Right kidney (tissue), 1 donor: ENCODE measurements at regions not wholly inside any gene's neighbourhood (a gene's known extent, or its start where the extent isn't known, plus 50 kb on each side); places are given as distances from the start of the nearest gene placed in this dataset.
"Not testable (repeated sequence)": the region's sequence is repeated elsewhere in the genome, so short reads cannot be mapped to it uniquely, and the experiment has no call there.

Experiments used
- DNase-seq: peaks from one replicate; pipeline ENCODE4 v3.0.0-alpha.2; 2016

DNA sequence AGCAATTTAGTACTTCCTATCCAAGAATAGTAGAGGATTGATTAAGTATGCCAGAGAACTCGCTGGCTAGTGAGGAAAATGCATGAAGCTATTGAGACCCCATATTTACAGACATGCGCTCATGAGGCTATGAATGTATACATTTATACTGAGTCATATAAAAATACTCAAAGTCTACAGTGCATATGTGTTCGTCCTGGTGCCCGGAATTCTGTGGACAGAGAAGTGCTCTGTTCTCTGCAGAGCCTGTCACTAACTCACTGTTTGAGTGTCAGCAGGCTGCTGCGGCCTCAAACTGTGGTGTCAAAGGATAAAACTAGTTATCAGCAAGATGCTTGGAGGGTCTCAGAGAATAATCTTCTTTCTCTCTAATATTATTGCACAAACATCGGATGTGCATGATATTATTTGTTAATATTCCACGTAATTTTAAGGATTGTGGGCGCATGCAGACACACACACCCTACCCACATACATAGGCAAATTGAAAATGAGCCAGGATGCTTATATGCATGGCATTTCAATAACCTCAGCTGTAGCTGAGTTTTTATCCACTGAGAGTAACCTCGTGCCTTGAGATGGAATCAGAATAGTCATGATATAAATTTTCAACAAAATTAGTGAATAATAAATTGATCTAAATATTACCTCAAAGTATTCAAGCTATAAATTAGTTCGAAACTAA is 50.0 kb upstream of the TSC22D2 start:
- DNase-seq = no peak

GRCh38 chr3:150357140-150357539 is 51.0 kb upstream of the TSC22D2 start:
- no peak for DNase-seq

DNA sequence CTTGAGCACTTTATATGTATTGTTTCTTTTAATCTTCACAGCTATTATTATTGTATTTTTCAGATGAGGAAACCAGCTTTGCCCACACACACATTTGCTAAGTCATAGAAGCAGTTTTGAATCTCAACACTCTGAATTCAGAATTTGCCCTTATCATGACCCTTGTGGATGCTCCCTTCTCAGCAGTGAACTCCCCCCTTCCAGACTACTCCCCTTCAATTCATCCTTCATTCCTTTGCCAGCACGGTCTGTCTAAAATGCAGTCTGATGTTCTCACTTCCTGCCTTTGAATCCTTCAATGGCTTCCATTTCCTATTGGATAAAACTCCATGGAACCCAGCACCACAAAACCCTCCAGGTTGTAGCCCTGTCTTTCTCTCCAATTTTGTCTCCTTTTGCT is 52.5 kb upstream of the TSC22D2 start:
- DNase-seq = no peak

DNA sequence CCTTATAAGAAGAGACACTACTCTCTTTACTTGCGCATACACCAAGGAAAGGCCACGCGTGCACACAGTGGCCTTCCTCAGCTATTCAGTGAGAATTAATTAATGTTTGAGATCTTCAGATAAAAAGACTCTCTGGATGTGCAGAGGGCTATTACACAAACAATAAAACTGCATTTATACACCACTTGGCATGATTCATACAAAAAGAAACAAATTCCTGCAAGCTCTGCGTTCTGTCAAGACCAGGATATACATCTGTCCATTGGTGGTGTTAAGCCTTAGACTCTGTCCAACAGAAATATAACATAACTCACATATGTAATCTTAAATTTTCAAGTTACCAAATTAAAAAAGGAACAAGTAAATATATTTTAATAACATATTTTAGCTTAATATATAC is 55.2 kb upstream of the TSC22D2 start:
- DNase-seq = no peak

- no peak for DNase-seq
These were observed 56.7 kb upstream of the TSC22D2 start for GRCh38 chr3:150351398-150351797.

- DNase-seq = no peak
These were observed 58.6 kb upstream of the TSC22D2 start for GRCh38 chr3:150349314-150350097.

GRCh38 chr3:150348500-150348899 is 59.6 kb upstream of the TSC22D2 start:
- no peak for DNase-seq

DNA sequence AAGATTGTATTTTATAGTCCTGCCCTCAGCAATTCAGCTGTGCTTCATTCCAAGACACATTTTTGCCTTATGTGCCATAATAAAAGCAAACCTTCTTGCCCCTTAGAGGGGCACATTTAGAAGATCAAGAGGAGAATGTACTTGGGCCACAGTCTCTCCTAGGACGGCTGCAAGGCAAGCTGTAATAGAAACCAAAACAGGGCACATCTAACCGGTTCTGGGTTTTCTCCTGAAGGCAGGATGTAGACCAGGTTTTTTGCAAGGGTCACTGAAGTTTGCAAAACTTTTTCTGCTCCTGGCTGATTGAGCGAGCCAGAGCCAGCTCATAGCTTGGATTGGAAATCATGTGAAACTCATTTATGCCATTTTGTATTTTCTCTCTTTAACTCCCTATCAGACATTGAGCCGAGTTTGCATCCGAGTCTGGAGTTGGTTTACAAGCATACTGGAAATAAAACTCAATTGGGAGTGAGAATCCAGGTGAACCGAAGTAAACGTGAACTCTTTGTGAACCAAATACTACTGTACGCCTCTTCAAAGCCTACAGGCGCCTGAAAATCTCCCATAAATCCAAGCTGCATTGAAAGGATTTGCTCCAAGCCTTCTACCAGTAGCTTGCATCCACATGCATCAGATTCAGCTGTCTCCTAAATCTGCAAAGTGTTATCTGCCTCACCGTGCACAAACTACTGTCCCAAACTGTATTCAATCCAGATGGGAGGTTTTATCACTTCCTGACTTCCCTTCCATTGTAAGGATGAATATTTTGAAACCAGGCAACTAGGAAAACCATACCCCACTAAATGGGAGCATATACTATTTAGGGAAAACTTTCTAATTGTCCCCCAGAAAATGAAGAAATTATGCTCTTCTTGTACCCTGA is 60.9 kb upstream of the TSC22D2 start:
- no peak for DNase-seq

DNA sequence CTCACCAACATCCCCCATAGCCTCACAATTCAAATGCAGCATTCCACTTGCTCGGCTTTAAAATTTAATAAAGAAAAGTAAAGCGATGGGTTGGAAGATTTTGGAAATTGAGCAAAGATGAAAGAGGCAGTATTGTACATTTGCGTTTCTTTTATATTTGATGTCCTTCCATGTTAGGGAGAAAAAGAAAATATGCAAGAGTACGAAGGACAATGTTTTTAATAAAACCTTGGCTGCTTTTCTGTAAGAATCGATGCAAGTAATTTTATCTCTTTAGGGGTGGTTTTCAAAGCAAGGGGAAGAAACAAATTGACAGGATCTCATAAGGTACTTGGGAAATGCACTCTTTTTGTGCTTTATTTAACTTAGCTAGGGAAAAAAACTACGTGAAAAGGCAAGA is 61.8 kb upstream of the TSC22D2 start:
- DNase-seq = no peak

- peak; percentile 31 for DNase-seq
These were observed 63.0 kb upstream of the TSC22D2 start for GRCh38 chr3:150345021-150345538.

DNA sequence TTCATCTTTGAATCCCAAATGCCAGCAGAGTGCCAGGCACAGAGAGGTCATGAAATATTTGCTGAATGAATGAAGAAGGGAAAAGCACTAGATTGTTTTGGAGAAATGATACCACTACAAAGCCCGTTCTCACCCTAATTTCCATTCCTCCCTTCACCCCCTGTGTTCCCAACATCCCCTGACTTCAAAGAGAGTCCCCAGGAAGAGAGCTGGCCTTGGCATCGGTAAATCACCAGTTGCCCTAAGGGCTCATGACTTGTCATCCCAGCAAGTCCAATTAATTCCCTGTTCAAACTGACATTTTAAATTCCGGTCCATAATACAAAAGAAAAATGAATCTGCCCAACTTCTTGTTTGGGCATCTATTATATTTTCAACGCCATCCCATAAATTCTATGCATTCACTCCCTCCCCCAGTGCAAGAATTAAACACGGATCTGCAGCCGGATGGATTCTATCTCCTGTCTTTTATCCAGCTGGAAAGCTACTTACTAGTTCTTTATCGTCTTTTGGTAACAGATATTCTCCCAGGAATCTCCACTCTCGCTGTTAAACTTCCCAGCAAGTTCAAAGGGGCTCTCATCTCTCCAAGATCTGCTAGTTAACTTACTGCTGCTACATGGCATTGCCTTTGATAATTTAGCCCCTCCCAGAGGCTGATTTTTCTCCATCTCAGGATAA is 63.9 kb upstream of the TSC22D2 start:
- peak; percentile 20 for DNase-seq

DNA sequence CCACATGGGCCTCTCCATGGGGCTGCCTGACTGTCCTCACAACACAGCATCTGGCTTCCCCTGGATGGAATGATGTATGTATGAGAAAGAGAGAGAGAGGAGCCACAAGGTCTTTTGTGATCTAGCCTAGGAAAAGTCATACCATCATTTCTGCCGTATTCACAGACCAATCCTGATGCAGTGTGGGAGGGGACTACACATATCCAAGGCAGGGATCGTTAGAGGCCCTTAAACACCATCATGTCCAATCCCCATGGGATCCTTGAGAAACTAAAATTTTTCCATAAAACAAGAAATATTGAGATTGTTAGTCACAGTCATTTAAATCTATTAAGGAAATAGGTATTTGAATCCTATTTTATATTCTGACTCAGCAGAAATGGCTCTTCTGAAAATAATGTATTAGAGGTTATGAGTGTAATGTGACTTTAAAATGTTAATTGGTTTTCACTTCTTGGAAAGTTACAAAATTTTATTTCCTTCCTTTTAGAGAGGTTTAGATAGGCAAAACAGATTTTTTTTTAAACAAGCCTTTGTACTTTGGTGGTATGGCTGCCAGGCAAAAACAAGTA is 65.1 kb upstream of the TSC22D2 start:
- DNase-seq = no peak

DNA sequence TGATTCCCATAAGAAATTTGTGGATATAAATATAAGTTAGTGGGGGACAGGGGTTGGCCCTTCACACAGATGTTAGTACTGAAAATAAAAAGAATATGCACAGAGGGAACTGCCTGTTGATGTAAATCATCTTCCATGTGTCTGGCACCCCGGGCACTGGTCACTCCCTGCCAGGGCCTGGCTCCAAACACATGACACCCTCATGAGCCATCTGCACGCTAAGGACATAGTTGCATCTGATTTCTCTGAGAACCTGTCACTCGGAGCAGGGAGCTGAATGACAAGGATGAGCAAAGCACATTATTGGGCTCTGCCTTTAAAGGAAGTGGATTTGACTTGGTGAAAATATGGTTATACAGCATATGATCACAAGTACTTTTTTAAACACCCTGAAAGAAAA is 66.2 kb upstream of the TSC22D2 start:
- DNase-seq = no peak

- DNase-seq = not testable (repeated sequence)
These were observed 71.7 kb upstream of the TSC22D2 start for GRCh38 chr3:150336363-150336762.

- no peak for DNase-seq
These were observed 72.5 kb upstream of the TSC22D2 start for GRCh38 chr3:150335631-150336030.

DNA sequence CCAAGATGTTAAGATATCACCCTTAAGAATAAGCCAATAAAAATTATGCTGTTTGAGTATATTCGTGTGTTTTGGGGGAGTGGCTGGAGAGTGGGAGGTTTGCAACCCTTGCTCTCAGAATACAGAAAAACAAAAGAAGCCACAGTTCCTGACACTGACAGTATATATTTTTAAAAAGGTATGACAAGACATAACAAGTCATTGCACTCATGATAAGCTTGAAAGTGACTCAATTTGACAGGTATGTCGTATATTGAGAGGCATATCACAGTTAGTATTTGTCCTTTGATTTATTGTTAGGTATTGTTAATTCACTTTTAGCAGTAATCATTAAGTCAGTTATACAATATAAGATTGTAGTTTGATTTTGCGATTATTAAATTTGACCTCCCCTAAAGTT is 73.1 kb upstream of the TSC22D2 start:
- DNase-seq = no peak

DNA sequence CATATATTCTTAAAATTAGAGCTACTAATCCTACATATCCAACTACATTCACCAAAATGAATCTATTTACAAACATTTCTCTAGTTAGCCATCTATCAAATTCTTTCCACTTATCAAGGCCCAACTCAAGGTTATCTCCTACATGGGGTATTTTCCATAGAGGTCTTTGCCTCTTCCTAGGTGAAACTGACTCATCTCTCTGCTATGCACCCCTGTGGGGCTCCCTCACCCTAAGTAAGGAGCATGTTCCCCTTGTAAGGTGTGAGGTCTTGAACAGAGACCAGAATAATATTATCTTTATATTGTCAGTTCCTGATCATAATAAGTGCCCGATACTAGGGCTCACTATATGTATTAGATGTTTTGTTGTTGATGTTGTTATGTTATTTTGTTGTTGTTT is 74.6 kb upstream of the TSC22D2 start:
- DNase-seq = no peak

GRCh38 chr3:150331978-150332568 is 76.0 kb upstream of the TSC22D2 start:
- no peak for DNase-seq

GRCh38 chr3:150330872-150331271 is 77.2 kb upstream of the TSC22D2 start:
- no peak for DNase-seq

DNA sequence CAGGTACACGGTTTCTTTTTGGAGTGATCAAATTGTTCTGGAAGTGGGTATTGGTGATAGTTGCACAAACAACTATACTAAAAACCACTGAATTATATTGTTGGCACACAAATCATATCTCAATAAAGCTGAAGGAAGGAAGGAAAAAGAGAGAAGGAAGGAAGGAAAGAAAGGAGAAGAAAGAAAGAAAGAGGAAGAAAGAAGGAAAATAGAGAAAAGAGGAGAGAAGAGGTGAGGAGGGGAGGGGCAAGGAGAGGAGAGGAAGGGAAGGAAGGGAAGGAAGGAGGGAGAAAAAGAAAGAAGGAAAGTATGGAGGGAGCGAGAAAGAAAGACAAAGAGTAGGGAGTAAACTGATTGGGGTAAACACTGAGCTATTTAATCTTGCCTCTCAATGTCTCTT is 77.9 kb upstream of the TSC22D2 start:
- DNase-seq = no peak

DNA sequence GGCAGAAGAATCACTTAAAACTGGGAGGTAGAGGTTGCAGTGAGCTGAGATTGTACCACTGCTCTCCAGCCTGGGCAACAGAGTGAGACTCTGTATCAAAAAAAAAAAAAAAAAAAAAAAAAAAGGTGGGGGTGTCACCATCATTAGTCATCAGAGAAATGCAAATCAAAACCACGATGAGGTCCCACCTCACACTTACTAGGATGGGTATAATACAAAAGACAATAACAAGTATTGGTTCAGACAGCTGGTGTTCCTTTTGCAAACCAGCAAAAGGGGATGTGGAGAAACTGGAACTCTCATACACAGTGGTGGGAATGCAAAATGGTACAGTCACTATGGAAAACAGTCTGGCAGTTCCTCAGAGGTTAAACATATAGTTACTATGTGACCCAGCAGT is 78.7 kb upstream of the TSC22D2 start:
- DNase-seq = no peak

DNA sequence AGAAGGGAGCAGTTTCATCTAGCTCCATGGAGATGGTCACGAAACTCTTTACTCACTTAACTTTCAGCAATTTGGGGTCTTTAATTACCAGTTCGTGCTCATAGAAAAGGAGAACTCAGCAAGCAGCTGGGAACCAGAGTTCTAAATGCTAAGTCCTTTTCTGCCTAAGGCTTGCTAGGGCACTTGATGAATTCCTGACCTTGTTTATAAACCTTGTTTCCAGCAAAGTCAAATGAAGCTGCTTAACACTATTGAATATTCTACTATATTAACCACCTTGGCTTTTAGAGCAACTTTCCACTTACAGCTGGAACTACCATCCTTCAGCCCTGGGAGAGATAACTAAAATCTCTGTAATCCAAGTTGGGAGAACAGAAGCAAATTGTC is 79.5 kb upstream of the TSC22D2 start:
- DNase-seq = no peak
